HL-60 (cell line): ENCODE measurements at regions not wholly inside any gene's neighbourhood (a gene's known extent, or its start where the extent isn't known, plus 50 kb on each side); places are given as distances from the start of the nearest gene placed in this dataset.

Experiments used
- CTCF ChIP-seq: IDR thresholded peaks from one replicate; pipeline ENCODE4 v1.5.1; 2011; ENCODE audit warnings: low read length, control low read depth, inconsistent platforms; ENCODE audit not compliant: insufficient read depth
- GABPA ChIP-seq: IDR thresholded peaks from 2 replicates; pipeline ENCODE4 v1.6.1; 2012; ENCODE audit warnings: low read depth
- POLR2AphosphoS5 ChIP-seq: IDR thresholded peaks from 2 replicates; pipeline ENCODE4 v1.6.1; 2012; ENCODE audit warnings: low read depth
- SPI1 ChIP-seq: IDR thresholded peaks from 2 replicates; pipeline ENCODE4 v1.6.1; 2012; ENCODE audit warnings: low read depth, mild to moderate bottlenecking, borderline replicate concordance

- TF ChIP-seq POLR2AphosphoS5 (no peak), CTCF (no peak), SPI1 (no peak), GABPA (no peak)
Measured at GRCh38 chr20:63128367-63128766, 87.6 kb downstream of the YTHDF1 start.
